ENCODE measurements at regions not wholly inside any gene's neighbourhood (a gene's known extent, or its start where the extent isn't known, plus 50 kb on each side); places are given as distances from the start of the nearest gene placed in this dataset.

GRCh38 chr11:36790526-36790925, 192.5 kb upstream of the RAG2 start:
- TF ChIP-seq CTCF (IDR thresholded peaks at IDR 0.05) (no peak), POLR2AphosphoS5 (IDR thresholded peaks at IDR 0.05; ENCODE audit: low read depth, low read length) (no peak), REST (IDR thresholded peaks at IDR 0.05; ENCODE audit: insufficient read depth in 1 of 2, low read depth in 2 of 2, low read length in 1 of 2) (no peak), SIN3A (IDR thresholded peaks at IDR 0.05; ENCODE audit: borderline replicate concordance, insufficient read depth, low read depth, low read length) (no peak), TCF7L2 (IDR thresholded peaks at IDR 0.05; ENCODE audit: low read depth, low read length) (no peak)

Measured in Panc1 (cell line).